ENCODE measurements at regions not wholly inside any gene's neighbourhood (a gene's known extent, or its start where the extent isn't known, plus 50 kb on each side); places are given as distances from the start of the nearest gene placed in this dataset.

GRCh38 chr12:76940671-76941445 lies 62.0 kb upstream of the CSRP2 start:
- TF ChIP-seq EZH2phosphoT487 (IDR thresholded peaks at IDR 0.05) (no peak), CTCF (IDR thresholded peaks at IDR 0.05) (no peak), EZH2 (IDR thresholded peaks at IDR 0.05) (no peak)

Measured in neural progenitor cell (in vitro differentiated cells).